Mucosa of descending colon (tissue), 3 donors: ENCODE measurements at regions not wholly inside any gene's neighbourhood (a gene's known extent, or its start where the extent isn't known, plus 50 kb on each side); places are given as distances from the start of the nearest gene placed in this dataset.

ENCODE experiments used
- ATAC-seq: fragments of 200-7000 bp; cut with Tn5 transposase; one replicate; pipeline ENCODE4 v1.9.1; 2020; ENCODE audit warnings: mild to moderate bottlenecking, moderate library complexity
- DNase-seq, 3 donors: peaks; one replicate each; pipeline ENCODE4 v3.0.0-alpha.2; 2020
- H3K36me3 ChIP-seq: fragments of 200-600 bp; one replicate; pipeline ENCODE4 v1.8.0; 2021; ENCODE audit warnings: low read depth, mild to moderate bottlenecking
- H3K4me1 ChIP-seq: fragments of 200-600 bp; one replicate; pipeline ENCODE4 v1.8.0; 2021; ENCODE audit warnings: low read depth, mild to moderate bottlenecking
- H3K4me3 ChIP-seq: fragments of 200-600 bp; one replicate; pipeline ENCODE4 v1.8.0; 2021; ENCODE audit warnings: mild to moderate bottlenecking
- H3K9me3 ChIP-seq: fragments of 200-600 bp; one replicate; pipeline ENCODE4 v1.8.0; 2021; ENCODE audit warnings: mild to moderate bottlenecking
- CTCF ChIP-seq: fragments of 200-600 bp; IDR thresholded peaks from one replicate; pipeline ENCODE4 v1.8.0; 2022; ENCODE audit warnings: antibody characterized with exemption, mild to moderate bottlenecking
- intact Hi-C, 2 donors: fragments of 100-400 bp; cut with DNase I in 1 of 2; cut with micrococcal nuclease in 1 of 2; formaldehyde crosslinking; loops; one replicate each; pipeline versions ENCODE4 v1.11.0 to v1.11.1; 2022; cut with DNase I, micrococcal nuclease
- donor health status: DM: no; HTN: no; CAD: no; lungs with moderate emphysema.
- donor health status: DM: no; HTN: no; CAD: no.
- donor health status: DM: no; HTN: yes; CAD: no.

- Histone ChIP-seq H3K4me1 (no peaks in the 10 kb centered on the region), H3K4me3 (no peak overlapping the region), H3K36me3 (no peaks in the 10 kb centered on the region), H3K9me3 (peaks cover 3% of the 10 kb centered on the region)
- no peak for DNase-seq
- no peak for TF ChIP-seq CTCF
- no peak for ATAC-seq
- intact Hi-C loops, result no loop called here
Observed at GRCh38 chr1:106292130-106292529, 764.3 kb upstream of the PRMT6 start.

DNA sequence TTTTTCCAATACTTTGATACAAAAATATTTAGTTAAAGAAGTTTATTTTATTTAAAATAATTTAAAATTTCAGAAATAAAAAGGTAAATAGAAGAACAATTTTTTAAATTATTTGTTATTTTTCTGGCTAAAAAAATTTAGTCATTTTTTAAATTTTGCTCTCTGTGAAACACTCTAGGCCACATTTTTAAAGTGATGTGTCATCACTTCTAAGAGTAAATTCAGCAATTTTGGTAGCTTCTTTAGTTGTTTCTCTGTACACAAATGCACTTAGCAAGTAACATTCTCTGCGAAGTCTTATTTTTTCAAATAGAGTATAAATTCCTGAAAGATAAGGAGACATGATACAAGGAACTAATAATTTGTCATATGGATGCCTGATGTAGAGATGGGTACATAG lies 760.0 kb upstream of the PRMT6 start:
- intact Hi-C loops, result no loop called here
- H3K4me3 ChIP-seq, result no peak overlapping the region
- ATAC-seq (no peak), DNase-seq (no peak)
- peaks cover 3% of the 10 kb centered on the region for H3K9me3 ChIP-seq
- no peaks in the 10 kb centered on the region for H3K36me3 ChIP-seq
- TF ChIP-seq CTCF, result no peak
- no peaks in the 10 kb centered on the region for H3K4me1 ChIP-seq

DNA sequence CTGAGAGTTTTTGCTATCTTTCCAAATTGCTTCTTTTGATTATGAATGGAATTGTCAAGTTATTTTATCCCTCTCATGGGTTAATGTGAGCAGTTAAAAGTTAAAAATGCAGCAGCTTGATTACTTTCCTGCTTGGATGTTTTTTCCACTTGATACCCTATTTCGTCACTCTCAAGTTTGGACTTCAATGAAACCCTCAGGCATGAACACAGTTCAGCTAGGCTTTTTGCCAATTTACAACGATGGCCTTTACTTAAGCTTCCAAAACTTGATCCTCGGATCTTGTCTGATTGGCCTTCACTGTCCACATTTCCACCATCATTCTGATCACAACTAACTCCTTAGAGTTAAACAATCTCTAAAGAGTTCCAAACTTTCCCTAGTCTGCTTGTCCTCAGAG lies 752.4 kb upstream of the PRMT6 start:
- peaks cover 35% of the 10 kb centered on the region for H3K9me3 ChIP-seq
- H3K36me3 ChIP-seq, result no peaks in the 10 kb centered on the region
- intact Hi-C loops, result no loop called here
- H3K4me1 ChIP-seq, result no peaks in the 10 kb centered on the region
- TF ChIP-seq CTCF, result no peak
- ATAC-seq (no peak), DNase-seq (no peak)
- no peak overlapping the region for H3K4me3 ChIP-seq

- H3K4me1 ChIP-seq, result no peaks in the 10 kb centered on the region
- DNase-seq (no peak), ATAC-seq (no peak)
- peaks cover 5% of the 10 kb centered on the region for H3K9me3 ChIP-seq
- no peaks in the 10 kb centered on the region for H3K36me3 ChIP-seq
- TF ChIP-seq CTCF, result no peak
- intact Hi-C loops, result no loop called here
- no peak overlapping the region for H3K4me3 ChIP-seq
Observed at GRCh38 chr1:106319612-106320011, 736.9 kb upstream of the PRMT6 start.

DNA sequence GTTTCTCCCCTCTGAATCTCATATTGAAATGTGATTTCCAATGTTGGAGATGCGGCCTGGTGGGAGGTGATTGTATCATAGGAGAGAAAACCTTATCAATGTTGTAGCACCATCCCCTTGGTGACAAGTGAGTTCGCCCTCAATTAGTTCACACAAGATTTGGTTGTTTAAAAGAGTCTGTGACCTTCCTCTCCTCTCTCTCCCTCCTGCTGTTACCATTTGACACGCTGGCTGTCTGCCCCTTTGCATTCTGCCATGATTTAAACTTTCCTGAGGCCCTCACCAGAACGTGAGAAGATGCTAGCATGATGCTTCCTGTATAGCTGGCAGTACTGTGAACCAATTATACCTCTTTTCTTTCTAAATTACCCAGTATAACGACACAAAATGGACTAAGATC lies 730.9 kb upstream of the PRMT6 start:
- TF ChIP-seq CTCF, result no peak

GRCh38 chr1:106344494-106344893 lies 712.0 kb upstream of the PRMT6 start:
- DNase-seq (no peak), ATAC-seq (no peak)
- no peak for TF ChIP-seq CTCF
- Histone ChIP-seq H3K9me3 (peaks cover 10% of the 10 kb centered on the region), H3K4me1 (no peaks in the 10 kb centered on the region), H3K36me3 (no peaks in the 10 kb centered on the region), H3K4me3 (no peak overlapping the region)
- intact Hi-C loops, result no loop called here

More for the DNA sequence above, 730.9 kb upstream of the PRMT6 start:
- intact Hi-C loops, result no loop called here
- ATAC-seq, result no peak
- no peaks in the 10 kb centered on the region for H3K4me1 ChIP-seq
- H3K36me3 ChIP-seq, result no peaks in the 10 kb centered on the region
- H3K4me3 ChIP-seq, result no peak overlapping the region
- DNase-seq, result no peak
- H3K9me3 ChIP-seq, result peaks cover 9% of the 10 kb centered on the region
